ENCODE measurements at regions not wholly inside any gene's neighbourhood (a gene's known extent, or its start where the extent isn't known, plus 50 kb on each side); places are given as distances from the start of the nearest gene placed in this dataset.

GRCh38 chr10:28097633-28098032 is 98.8 kb upstream of the ODAD2 start:
- H3K4me3 ChIP-seq (ENCODE audit: low read depth in 1 of 3, low read length in 3 of 3) = no peak overlapping the region
- 92% methylated on average over 3 of the region's 3 CpGs for WGBS

More at GRCh38 chr10:28097633-28098032, 98.8 kb upstream of the ODAD2 start:
- TF ChIP-seq FOXA1 (IDR thresholded peaks at IDR 0.05) (no peak), RXRA (IDR thresholded peaks at IDR 0.05) (no peak), NR2F2 (IDR thresholded peaks at IDR 0.05) (no peak), CTCF (IDR thresholded peaks at IDR 0.05; ENCODE audit: low read depth, low read length, missing input control) (no peak), JUND (IDR thresholded peaks at IDR 0.05) (no peak), TAF1 (conservative IDR thresholded peaks at IDR 0.05) (no peak), SP1 (IDR thresholded peaks at IDR 0.05) (no peak), EGR1 (IDR thresholded peaks at IDR 0.05; ENCODE audit: low read depth in 2 of 2) (no peak), REST (IDR thresholded peaks at IDR 0.05) (no peak), YY1 (IDR thresholded peaks at IDR 0.05) (no peak), HNF4A (conservative IDR thresholded peaks at IDR 0.05) (no peak), HNF4G (IDR thresholded peaks at IDR 0.05) (no peak), FOXA2 (IDR thresholded peaks at IDR 0.05) (no peak), ATF3 (IDR thresholded peaks at IDR 0.05) (no peak), RAD21 (IDR thresholded peaks at IDR 0.05) (no peak), ZBTB33 (IDR thresholded peaks at IDR 0.05) (no peak)
- no peaks in the 10 kb centered on the region for H3K9me3 ChIP-seq (ENCODE audit: control insufficient read depth in 4 of 4, low read length in 3 of 4)
- no peak for DNase-seq (ENCODE audit: low spot score)
- H3K9ac ChIP-seq (ENCODE audit: low read depth in 1 of 2, low read length in 2 of 2) = no peak overlapping the region
- no peaks in the 10 kb centered on the region for H3K27me3 ChIP-seq (ENCODE audit: control insufficient read depth in 4 of 4, insufficient read depth in 4 of 4, low read length in 3 of 4)
- H3K4me1 ChIP-seq (ENCODE audit: control insufficient read depth in 4 of 4, insufficient read depth in 4 of 4, low read length in 3 of 4) = no peaks in the 10 kb centered on the region
- no peak overlapping the region for H3K27ac ChIP-seq (ENCODE audit: low read depth in 1 of 2, low read length in 2 of 2)
- no peaks in the 10 kb centered on the region for H3K36me3 ChIP-seq (ENCODE audit: control insufficient read depth in 4 of 4, insufficient read depth in 3 of 4, low read depth in 1 of 4, low read length in 3 of 4)

All from liver (tissue), 8 donors.